NCI-H345 treated with DMSO at 0.1 percent for 48 hours (cell line): ENCODE measurements at regions not wholly inside any gene's neighbourhood (a gene's known extent, or its start where the extent isn't known, plus 50 kb on each side); places are given as distances from the start of the nearest gene placed in this dataset.

Source experiments
- DNase-seq: peaks from one replicate; lab custom pipeline; 2025; ENCODE audit not compliant: unreplicated experiment; lab: John Stamatoyannopoulos, UW

GRCh38 chr12:18965203-18965602 lies 164.3 kb upstream of the PLEKHA5 start:
- no peak for DNase-seq

- no peak for DNase-seq
These were observed 162.6 kb upstream of the PLEKHA5 start for GRCh38 chr12:18966954-18967353.

- no peak for DNase-seq
These were observed 161.7 kb upstream of the PLEKHA5 start for GRCh38 chr12:18967814-18968213.

- no peak for DNase-seq
These were observed 160.0 kb upstream of the PLEKHA5 start for GRCh38 chr12:18969512-18969911.

- no peak for DNase-seq
These were observed 158.9 kb upstream of the PLEKHA5 start for GRCh38 chr12:18970603-18971002.

GRCh38 chr12:18971932-18972331 lies 157.6 kb upstream of the PLEKHA5 start:
- DNase-seq: no peak

GRCh38 chr12:18975933-18976332 lies 153.6 kb upstream of the PLEKHA5 start:
- no peak for DNase-seq

- no peak for DNase-seq
These were observed 150.0 kb upstream of the PLEKHA5 start for GRCh38 chr12:18979401-18980126.

- DNase-seq: no peak
These were observed 147.8 kb upstream of the PLEKHA5 start for GRCh38 chr12:18981732-18982131.

GRCh38 chr12:18982226-18982949 lies 147.1 kb upstream of the PLEKHA5 start:
- DNase-seq: no peak

GRCh38 chr12:18983854-18984253 lies 145.7 kb upstream of the PLEKHA5 start:
- no peak for DNase-seq

GRCh38 chr12:18990856-18991255 lies 138.7 kb upstream of the PLEKHA5 start:
- peak; percentile 43 for DNase-seq

- peak; percentile 96 for DNase-seq
These were observed 137.2 kb upstream of the PLEKHA5 start for GRCh38 chr12:18992336-18992735.

GRCh38 chr12:18998343-18999261 lies 130.9 kb upstream of the PLEKHA5 start:
- peak; percentile 40 for DNase-seq

- DNase-seq: no peak
These were observed 128.7 kb upstream of the PLEKHA5 start for GRCh38 chr12:19000836-19001235.

GRCh38 chr12:19002216-19002615 lies 127.3 kb upstream of the PLEKHA5 start:
- no peak for DNase-seq

GRCh38 chr12:19003141-19003540 lies 126.4 kb upstream of the PLEKHA5 start:
- DNase-seq: no peak

GRCh38 chr12:19003987-19004619 lies 125.4 kb upstream of the PLEKHA5 start:
- no peak for DNase-seq

- DNase-seq: no peak
These were observed 124.2 kb upstream of the PLEKHA5 start for GRCh38 chr12:19005257-19005801.

GRCh38 chr12:19006626-19007137 lies 122.9 kb upstream of the PLEKHA5 start:
- no peak for DNase-seq

- no peak for DNase-seq
These were observed 121.4 kb upstream of the PLEKHA5 start for GRCh38 chr12:19008102-19008501.
